ENCODE measurements at regions not wholly inside any gene's neighbourhood (a gene's known extent, or its start where the extent isn't known, plus 50 kb on each side); places are given as distances from the start of the nearest gene placed in this dataset.

DNA sequence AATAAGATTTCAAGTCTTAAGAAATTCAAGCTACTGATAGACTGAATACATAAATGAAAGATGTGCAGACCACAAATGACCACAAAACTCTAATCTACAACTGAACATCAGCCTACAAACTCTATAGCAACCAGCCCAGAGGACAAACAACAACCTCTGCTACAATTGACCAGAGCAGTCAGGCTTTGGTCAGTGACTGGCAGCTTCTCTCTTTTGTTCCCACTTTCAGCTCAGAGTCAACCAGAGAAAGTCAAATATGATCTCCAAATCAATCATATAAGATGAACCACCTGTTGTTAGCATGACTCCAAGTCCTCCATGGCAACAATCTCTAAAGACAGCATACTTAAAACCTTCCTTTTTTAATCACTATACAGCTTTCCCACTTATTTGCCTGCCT lies 996.2 kb downstream of the SUCLG1 start:
- Histone ChIP-seq H3K27me3 (no peaks in the 10 kb centered on the region), H3K36me3 (no peaks in the 10 kb centered on the region), H3K4me1 (no peaks in the 10 kb centered on the region), H3K27ac (no peak overlapping the region), H3K9me3 (no peaks in the 10 kb centered on the region), H3K4me3 (no peak overlapping the region)
- DNase-seq (no peak), ATAC-seq (ENCODE audit: low FRiP score in 2 of 2) (no peak)
- TF ChIP-seq EP300 (IDR thresholded peaks at IDR 0.05) (no peak), POLR2AphosphoS5 (IDR thresholded peaks at IDR 0.05) (no peak), POLR2A (IDR thresholded peaks at IDR 0.05) (no peak)
- TF ChIP-seq, protein P1, sequence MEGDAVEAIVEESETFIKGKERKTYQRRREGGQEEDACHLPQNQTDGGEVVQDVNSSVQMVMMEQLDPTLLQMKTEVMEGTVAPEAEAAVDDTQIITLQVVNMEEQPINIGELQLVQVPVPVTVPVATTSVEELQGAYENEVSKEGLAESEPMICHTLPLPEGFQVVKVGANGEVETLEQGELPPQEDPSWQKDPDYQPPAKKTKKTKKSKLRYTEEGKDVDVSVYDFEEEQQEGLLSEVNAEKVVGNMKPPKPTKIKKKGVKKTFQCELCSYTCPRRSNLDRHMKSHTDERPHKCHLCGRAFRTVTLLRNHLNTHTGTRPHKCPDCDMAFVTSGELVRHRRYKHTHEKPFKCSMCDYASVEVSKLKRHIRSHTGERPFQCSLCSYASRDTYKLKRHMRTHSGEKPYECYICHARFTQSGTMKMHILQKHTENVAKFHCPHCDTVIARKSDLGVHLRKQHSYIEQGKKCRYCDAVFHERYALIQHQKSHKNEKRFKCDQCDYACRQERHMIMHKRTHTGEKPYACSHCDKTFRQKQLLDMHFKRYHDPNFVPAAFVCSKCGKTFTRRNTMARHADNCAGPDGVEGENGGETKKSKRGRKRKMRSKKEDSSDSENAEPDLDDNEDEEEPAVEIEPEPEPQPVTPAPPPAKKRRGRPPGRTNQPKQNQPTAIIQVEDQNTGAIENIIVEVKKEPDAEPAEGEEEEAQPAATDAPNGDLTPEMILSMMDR (IDR thresholded peaks at IDR 0.05) = no peak

DNA sequence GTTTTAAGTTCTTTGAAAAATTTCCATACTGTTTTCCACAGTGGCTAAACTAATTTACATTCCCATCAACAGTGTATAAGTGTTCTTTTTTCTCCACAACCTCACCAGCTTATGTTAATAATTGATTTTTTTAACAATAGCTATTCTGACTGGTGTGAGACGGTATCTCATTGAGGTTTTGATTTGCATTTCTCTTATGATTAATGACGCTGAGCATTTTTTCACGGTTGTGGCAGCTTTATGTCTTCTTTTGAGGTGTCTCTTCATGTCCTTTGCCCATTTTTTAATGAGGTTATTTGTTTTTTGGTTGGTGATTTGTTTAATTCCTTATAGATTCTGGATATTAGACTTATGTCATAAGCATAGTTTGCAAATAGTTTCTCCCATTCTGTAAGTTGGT lies 997.9 kb downstream of the SUCLG1 start:
- Histone ChIP-seq H3K4me3 (no peak overlapping the region), H3K27me3 (no peaks in the 10 kb centered on the region), H3K36me3 (no peaks in the 10 kb centered on the region), H3K4me1 (no peaks in the 10 kb centered on the region), H3K9me3 (no peaks in the 10 kb centered on the region), H3K27ac (no peak overlapping the region)
- 84 to 90% methylated on average over 3 of the region's 3 CpGs for WGBS, 2 donors
- DNase-seq (no peak), ATAC-seq (ENCODE audit: low FRiP score in 2 of 2) (no peak)
- no peak for TF ChIP-seq EP300 (IDR thresholded peaks at IDR 0.05)
- TF ChIP-seq POLR2AphosphoS5 (IDR thresholded peaks at IDR 0.05) = no peak
- TF ChIP-seq, protein P1 (IDR thresholded peaks at IDR 0.05) = no peak
- TF ChIP-seq POLR2A (IDR thresholded peaks at IDR 0.05) = no peak

DNA sequence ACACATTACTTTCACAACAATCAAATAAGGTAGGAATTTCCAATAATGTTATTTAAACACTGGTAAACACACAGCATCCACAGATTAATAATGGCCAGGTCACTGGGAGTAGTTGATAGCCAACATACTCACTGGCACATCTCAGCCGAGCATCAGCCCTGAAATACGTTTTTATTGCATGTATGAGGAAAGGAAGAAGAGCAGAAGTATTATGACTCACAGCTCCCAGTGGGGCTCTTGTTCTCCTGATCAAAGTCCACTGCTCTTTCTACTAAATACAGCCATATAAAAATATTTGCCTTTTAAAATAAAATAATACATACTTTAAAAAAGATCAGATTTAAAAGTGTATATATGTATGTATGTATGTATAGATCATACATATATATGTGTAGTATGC lies 999.6 kb downstream of the SUCLG1 start:
- DNase-seq = no peak
- Histone ChIP-seq H3K4me1 (no peaks in the 10 kb centered on the region), H3K27me3 (no peaks in the 10 kb centered on the region), H3K9me3 (no peaks in the 10 kb centered on the region), H3K36me3 (no peaks in the 10 kb centered on the region), H3K27ac (no peak overlapping the region), H3K4me3 (no peak overlapping the region)
- 64 to 75% methylated on average over 2 of the region's 2 CpGs for WGBS, 2 donors
- TF ChIP-seq, protein P1 (IDR thresholded peaks at IDR 0.05) = no peak
- TF ChIP-seq POLR2A (IDR thresholded peaks at IDR 0.05) (no peak), EP300 (IDR thresholded peaks at IDR 0.05) (no peak), POLR2AphosphoS5 (IDR thresholded peaks at IDR 0.05) (no peak)
- no peak for ATAC-seq (ENCODE audit: low FRiP score in 2 of 2)

DNA sequence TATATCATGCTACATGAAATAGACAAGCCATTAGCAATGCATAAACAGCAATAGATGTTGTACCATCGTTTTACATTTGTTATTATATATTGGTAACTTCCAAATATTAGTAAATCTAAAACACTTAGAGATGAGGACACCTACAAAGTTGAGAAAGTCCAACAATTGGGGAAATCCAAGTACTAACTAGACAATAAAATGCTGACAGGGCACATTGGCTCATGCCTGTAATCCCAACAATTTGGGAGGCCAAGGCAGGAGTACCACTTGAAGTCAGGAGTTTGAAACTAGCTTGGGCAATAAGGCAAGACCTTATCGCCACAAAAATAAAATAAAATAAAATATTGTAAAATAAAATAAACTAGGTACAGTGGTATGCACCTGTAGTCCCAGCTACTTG lies 1023.1 kb downstream of the SUCLG1 start:
- H3K9me3 ChIP-seq = no peaks in the 10 kb centered on the region
- no peak overlapping the region for H3K4me3 ChIP-seq
- H3K27me3 ChIP-seq = no peaks in the 10 kb centered on the region
- TF ChIP-seq EP300 (IDR thresholded peaks at IDR 0.05) (no peak), POLR2A (IDR thresholded peaks at IDR 0.05) (no peak), POLR2AphosphoS5 (IDR thresholded peaks at IDR 0.05) (no peak)
- TF ChIP-seq, protein P1 (IDR thresholded peaks at IDR 0.05) = no peak
- H3K4me1 ChIP-seq = no peaks in the 10 kb centered on the region
- H3K36me3 ChIP-seq = no peaks in the 10 kb centered on the region
- 80 to 81% methylated on average over 2 of the region's 2 CpGs for WGBS, 2 donors
- no peak overlapping the region for H3K27ac ChIP-seq
- no peak for ATAC-seq (ENCODE audit: low FRiP score in 2 of 2)
- DNase-seq = no peak

DNA sequence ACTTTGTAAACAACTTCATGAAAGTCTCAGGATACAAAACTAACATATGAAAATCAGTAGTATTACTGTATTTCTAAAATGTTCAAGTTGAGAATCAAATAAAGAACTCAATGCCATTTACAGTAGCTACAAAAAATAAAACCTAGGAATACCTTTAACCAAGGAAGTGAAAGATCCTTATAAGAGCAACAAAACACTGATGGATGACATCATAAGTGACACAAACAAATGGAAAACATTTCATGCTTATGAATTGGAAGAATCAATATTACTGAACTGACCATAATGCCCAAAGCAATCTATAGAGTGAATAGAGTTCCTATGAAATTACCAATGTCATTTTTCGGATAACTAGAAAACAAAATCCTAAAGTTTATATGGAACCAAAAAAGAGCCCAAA lies 1038.1 kb downstream of the SUCLG1 start:
- peaks cover 0 to 21% (median 14%) of the 10 kb centered on the region in 4 donors for H3K9me3 ChIP-seq
- no peak overlapping the region for H3K4me3 ChIP-seq
- no peak overlapping the region for H3K27ac ChIP-seq
- no peaks in the 10 kb centered on the region for H3K4me1 ChIP-seq
- ATAC-seq (ENCODE audit: low FRiP score in 2 of 2) = no peak
- no peaks in the 10 kb centered on the region for H3K36me3 ChIP-seq
- H3K27me3 ChIP-seq = no peaks in the 10 kb centered on the region
- no peak for DNase-seq
- TF ChIP-seq, protein P1 (IDR thresholded peaks at IDR 0.05) = no peak
- TF ChIP-seq EP300 (IDR thresholded peaks at IDR 0.05) = no peak
- TF ChIP-seq POLR2AphosphoS5 (IDR thresholded peaks at IDR 0.05) = no peak
- no peak for TF ChIP-seq POLR2A (IDR thresholded peaks at IDR 0.05)
- 89 to 95% methylated on average over 1 of the region's 1 CpG for WGBS, 2 donors

All from upper lobe of left lung (tissue), 6 donors.